GM19452 (cell line): ENCODE measurements at regions not wholly inside any gene's neighbourhood (a gene's known extent, or its start where the extent isn't known, plus 50 kb on each side); places are given as distances from the start of the nearest gene placed in this dataset.
"Not testable (repeated sequence)": the region's sequence is repeated elsewhere in the genome, so short reads cannot be mapped to it uniquely, and the experiment has no call there.

Experiments used
- ATAC-seq: cut with Tn5 transposase; IDR thresholded peaks from one replicate; pipeline ENCODE4 v1.9.1; 2021; ENCODE audit not compliant: unreplicated experiment

GRCh38 chr5:116747881-116748280 is 173.3 kb upstream of the SEMA6A start:
- no peak for ATAC-seq

- ATAC-seq: no peak
These were observed 172.0 kb upstream of the SEMA6A start for GRCh38 chr5:116746668-116747067.

GRCh38 chr5:116740771-116741170 is 166.1 kb upstream of the SEMA6A start:
- ATAC-seq: no peak

GRCh38 chr5:116739571-116739970 is 164.9 kb upstream of the SEMA6A start:
- no peak for ATAC-seq

- no peak for ATAC-seq
These were observed 164.1 kb upstream of the SEMA6A start for GRCh38 chr5:116738615-116739261.

- no peak for ATAC-seq
These were observed 163.6 kb upstream of the SEMA6A start for GRCh38 chr5:116738239-116738614.

GRCh38 chr5:116736671-116737070 is 162.0 kb upstream of the SEMA6A start:
- no peak for ATAC-seq

GRCh38 chr5:116733991-116734975 is 159.7 kb upstream of the SEMA6A start:
- ATAC-seq: no peak

GRCh38 chr5:116732591-116732990 is 158.0 kb upstream of the SEMA6A start:
- no peak for ATAC-seq

GRCh38 chr5:116731432-116731831 is 156.8 kb upstream of the SEMA6A start:
- ATAC-seq: no peak

GRCh38 chr5:116730706-116731105 is 156.1 kb upstream of the SEMA6A start:
- ATAC-seq: no peak

GRCh38 chr5:116730185-116730584 is 155.6 kb upstream of the SEMA6A start:
- no peak for ATAC-seq

GRCh38 chr5:116727248-116727647 is 152.6 kb upstream of the SEMA6A start:
- no peak for ATAC-seq

GRCh38 chr5:116726180-116726579 is 151.6 kb upstream of the SEMA6A start:
- ATAC-seq: not testable (repeated sequence)

- no peak for ATAC-seq
These were observed 150.3 kb upstream of the SEMA6A start for GRCh38 chr5:116724971-116725370.

- no peak for ATAC-seq
These were observed 148.0 kb upstream of the SEMA6A start for GRCh38 chr5:116722651-116723050.

GRCh38 chr5:116719106-116719505 is 144.5 kb upstream of the SEMA6A start:
- no peak for ATAC-seq

- ATAC-seq: no peak
These were observed 143.7 kb upstream of the SEMA6A start for GRCh38 chr5:116718317-116718716.

- no peak for ATAC-seq
These were observed 134.5 kb upstream of the SEMA6A start for GRCh38 chr5:116709082-116709481.

GRCh38 chr5:116705121-116705519 is 130.5 kb upstream of the SEMA6A start:
- ATAC-seq: not testable (repeated sequence)

- no peak for ATAC-seq
These were observed 129.3 kb upstream of the SEMA6A start for GRCh38 chr5:116703941-116704340.

- ATAC-seq: no peak
These were observed 128.7 kb upstream of the SEMA6A start for GRCh38 chr5:116703328-116703727.
